Globus pallidus (tissue), 1 donor: ENCODE measurements at regions not wholly inside any gene's neighbourhood (a gene's known extent, or its start where the extent isn't known, plus 50 kb on each side); places are given as distances from the start of the nearest gene placed in this dataset.

Source experiments
- DNase-seq: peaks from one replicate; pipeline ENCODE4 v3.0.0-alpha.2; 2015; ENCODE audit warnings: low spot score

- DNase-seq: no peak
These were observed 480.4 kb downstream of the IGSF11 start for GRCh38 chr3:118554148-118554838.

GRCh38 chr3:118556983-118557382 is 477.7 kb downstream of the IGSF11 start:
- DNase-seq: no peak

- DNase-seq: no peak
These were observed 477.1 kb downstream of the IGSF11 start for GRCh38 chr3:118557513-118557912.

DNA sequence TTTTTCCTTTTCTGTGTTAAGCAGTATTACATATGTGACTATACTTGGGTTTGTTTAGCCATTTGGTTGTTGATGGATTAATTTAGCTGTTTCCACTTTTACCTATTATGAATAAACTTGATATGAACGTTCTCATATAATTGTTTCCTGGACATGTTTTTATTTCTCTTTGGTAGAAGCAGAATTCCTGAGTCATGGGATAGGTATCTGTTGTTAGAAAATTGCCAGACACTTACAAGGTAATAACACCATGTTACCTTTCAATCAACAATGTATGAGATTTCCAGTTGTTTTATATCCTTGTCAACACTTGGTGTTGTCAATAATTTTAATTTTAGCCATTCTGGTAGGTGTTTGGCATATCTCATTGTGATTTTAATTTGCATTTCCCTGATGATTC is 475.4 kb downstream of the IGSF11 start:
- no peak for DNase-seq

DNA sequence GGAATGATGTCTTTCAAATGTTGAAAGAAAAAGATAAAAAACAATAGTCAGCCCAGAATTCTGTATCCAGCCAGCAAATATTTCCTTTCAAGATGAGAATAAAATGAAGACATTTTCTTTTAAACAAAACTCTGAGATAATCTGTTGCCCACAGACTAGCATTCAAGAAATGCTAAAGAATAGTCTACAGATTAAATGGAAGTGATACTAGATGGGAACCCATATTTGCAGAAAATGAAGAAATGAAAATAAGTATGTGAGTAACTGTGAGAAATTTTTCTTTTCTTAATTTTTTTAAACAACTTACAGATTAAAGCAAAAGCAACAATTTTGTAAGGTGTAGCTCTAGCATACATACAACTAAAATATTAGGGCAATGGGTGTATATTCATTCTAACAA is 469.8 kb downstream of the IGSF11 start:
- DNase-seq: no peak

GRCh38 chr3:118573912-118574311 is 460.7 kb downstream of the IGSF11 start:
- DNase-seq: no peak

DNA sequence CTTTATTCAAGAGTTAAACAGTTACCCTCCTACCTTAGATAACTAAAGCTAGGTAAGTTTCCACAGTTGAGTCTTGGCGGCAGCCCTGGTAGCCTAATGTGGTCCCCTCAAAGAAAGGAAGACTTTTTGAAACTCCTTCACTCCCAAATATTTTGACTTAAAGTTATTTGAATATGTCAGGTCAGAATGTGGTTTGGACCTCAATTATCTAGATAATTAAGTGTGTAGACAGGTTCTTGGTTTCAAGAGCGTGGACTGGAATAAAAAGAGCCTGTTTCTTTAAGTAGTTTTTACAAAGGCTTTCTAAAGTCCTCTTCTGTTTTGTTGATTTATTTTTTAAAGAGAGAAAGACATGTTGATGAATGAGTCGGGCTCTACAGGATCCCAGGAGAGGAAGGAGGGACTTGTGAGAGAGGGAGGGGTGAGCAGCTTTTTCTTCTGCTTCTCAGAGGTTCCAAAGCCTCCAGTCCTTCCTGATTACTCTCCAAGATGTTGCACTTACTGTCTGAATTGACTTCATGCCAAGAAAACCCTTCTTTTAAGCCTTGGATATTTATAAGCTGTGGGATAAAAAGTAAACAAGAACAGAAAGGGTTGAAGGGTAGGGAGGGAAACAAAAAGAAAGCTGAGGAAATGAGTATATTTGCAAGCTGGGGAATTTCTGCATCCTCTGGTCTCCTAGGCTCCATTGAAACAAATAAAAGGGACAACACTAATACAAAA is 457.4 kb downstream of the IGSF11 start:
- DNase-seq: no peak

- no peak for DNase-seq
These were observed 456.1 kb downstream of the IGSF11 start for GRCh38 chr3:118578559-118578958.

- DNase-seq: no peak
These were observed 447.5 kb downstream of the IGSF11 start for GRCh38 chr3:118587037-118587741.

DNA sequence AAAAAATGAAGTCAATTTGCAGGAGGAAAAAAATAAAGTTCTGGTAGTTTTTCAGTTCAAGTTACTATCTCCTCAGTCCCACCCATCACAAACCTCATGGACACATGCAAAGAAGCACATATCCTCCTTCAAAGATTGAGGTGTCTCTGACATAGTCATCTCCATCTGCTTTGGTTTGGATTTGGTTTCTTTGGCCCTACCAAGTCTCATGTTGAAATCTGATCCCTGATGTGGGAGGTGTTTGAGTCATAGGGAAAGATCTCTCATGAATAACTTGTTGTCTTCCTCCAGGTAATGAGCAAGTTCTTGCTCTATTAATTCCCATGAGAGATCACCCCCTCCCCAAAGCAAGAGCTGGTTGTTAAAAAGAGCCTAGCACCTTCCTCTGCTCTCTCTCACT is 446.8 kb downstream of the IGSF11 start:
- DNase-seq: no peak

- no peak for DNase-seq
These were observed 441.4 kb downstream of the IGSF11 start for GRCh38 chr3:118593277-118593670.

GRCh38 chr3:118597184-118597583 is 437.5 kb downstream of the IGSF11 start:
- DNase-seq: no peak

GRCh38 chr3:118607915-118608820 is 426.5 kb downstream of the IGSF11 start:
- no peak for DNase-seq

- no peak for DNase-seq
These were observed 416.2 kb downstream of the IGSF11 start for GRCh38 chr3:118618247-118619040.

GRCh38 chr3:118626453-118626852 is 408.2 kb downstream of the IGSF11 start:
- DNase-seq: no peak

GRCh38 chr3:118628704-118629341 is 405.8 kb downstream of the IGSF11 start:
- DNase-seq: peak; percentile 80

GRCh38 chr3:118629821-118630220 is 404.8 kb downstream of the IGSF11 start:
- DNase-seq: no peak

- no peak for DNase-seq
These were observed 398.9 kb downstream of the IGSF11 start for GRCh38 chr3:118635711-118636110.

DNA sequence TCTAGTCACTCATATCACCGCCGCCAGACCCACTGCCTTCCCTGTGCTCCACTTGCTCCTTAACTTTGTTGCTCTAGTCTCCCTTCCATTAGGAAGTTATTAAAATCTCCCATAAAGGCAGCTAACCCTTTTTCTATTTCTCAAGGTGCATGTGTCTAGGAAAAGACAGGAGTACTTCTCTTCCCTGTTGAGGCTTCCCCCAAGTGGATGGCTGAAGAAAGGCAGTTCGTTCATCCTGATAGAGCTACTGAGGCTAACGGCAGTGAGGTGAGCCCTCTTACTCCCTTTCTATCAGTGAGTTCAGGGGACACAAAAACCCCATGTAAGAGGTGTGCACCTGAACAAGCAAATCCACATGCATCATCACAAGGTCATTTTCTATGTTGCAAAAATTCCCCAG is 397.8 kb downstream of the IGSF11 start:
- no peak for DNase-seq

DNA sequence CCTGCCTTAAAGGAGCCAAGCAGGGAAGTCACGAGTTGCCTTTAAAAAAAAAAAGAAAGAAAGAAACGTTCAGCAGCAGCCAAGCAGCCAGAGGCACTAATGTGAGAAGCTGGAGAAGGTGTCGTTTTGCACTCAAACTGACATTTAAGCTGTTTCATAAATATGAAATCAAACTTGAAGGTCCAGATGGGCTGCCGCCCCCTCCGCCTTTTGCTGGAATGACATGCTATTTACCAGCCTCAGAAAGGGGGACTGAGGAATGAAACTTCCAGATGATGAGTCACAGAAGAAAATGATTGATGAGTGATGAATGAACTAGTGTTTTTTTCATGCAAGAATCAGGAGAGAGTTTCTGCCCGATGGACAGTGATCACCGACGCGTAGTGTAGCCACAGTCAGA is 396.8 kb downstream of the IGSF11 start:
- no peak for DNase-seq

- DNase-seq: peak; percentile 8
These were observed 393.0 kb downstream of the IGSF11 start for GRCh38 chr3:118641608-118642007.
